ENCODE measurements at regions not wholly inside any gene's neighbourhood (a gene's known extent, or its start where the extent isn't known, plus 50 kb on each side); places are given as distances from the start of the nearest gene placed in this dataset.

GRCh38 chr20:20933142-20933958 lies 172.8 kb downstream of the LINC00237 start:
- DNase-seq (ENCODE audit: low read depth), result no peak

- DNase-seq (ENCODE audit: low read depth), result no peak
Measured at GRCh38 chr20:20932156-20932555, 174.0 kb downstream of the LINC00237 start.

GRCh38 chr20:20931632-20932031 lies 174.5 kb downstream of the LINC00237 start:
- DNase-seq (ENCODE audit: low read depth), result no peak

GRCh38 chr20:20931024-20931423 lies 175.1 kb downstream of the LINC00237 start:
- no peak for DNase-seq (ENCODE audit: low read depth)

GRCh38 chr20:20930500-20930899 lies 175.7 kb downstream of the LINC00237 start:
- DNase-seq (ENCODE audit: low read depth), result no peak

- no peak for DNase-seq (ENCODE audit: low read depth)
Measured at GRCh38 chr20:20929341-20929740, 176.8 kb downstream of the LINC00237 start.

- DNase-seq (ENCODE audit: low read depth), result no peak
Measured at GRCh38 chr20:20926222-20926905, 179.8 kb downstream of the LINC00237 start.

- DNase-seq (ENCODE audit: low read depth), result no peak
Measured at GRCh38 chr20:20920433-20920832, 185.7 kb downstream of the LINC00237 start.

GRCh38 chr20:20915844-20916243 lies 190.3 kb downstream of the LINC00237 start:
- DNase-seq (ENCODE audit: low read depth), result no peak

GRCh38 chr20:20904501-20904831 lies 192.0 kb upstream of the RALGAPA2 start:
- DNase-seq (ENCODE audit: low read depth), result no peak

GRCh38 chr20:20903773-20904500 lies 191.5 kb upstream of the RALGAPA2 start:
- DNase-seq (ENCODE audit: low read depth), result no peak

- DNase-seq (ENCODE audit: low read depth), result no peak
Measured at GRCh38 chr20:20897922-20898321, 185.5 kb upstream of the RALGAPA2 start.

- DNase-seq (ENCODE audit: low read depth), result no peak
Measured at GRCh38 chr20:20897145-20897544, 184.7 kb upstream of the RALGAPA2 start.

GRCh38 chr20:20896606-20897005 lies 184.2 kb upstream of the RALGAPA2 start:
- DNase-seq (ENCODE audit: low read depth), result no peak

- DNase-seq (ENCODE audit: low read depth), result no peak
Measured at GRCh38 chr20:20895537-20895936, 183.1 kb upstream of the RALGAPA2 start.

- no peak for DNase-seq (ENCODE audit: low read depth)
Measured at GRCh38 chr20:20894753-20895152, 182.3 kb upstream of the RALGAPA2 start.

- DNase-seq (ENCODE audit: low read depth), result no peak
Measured at GRCh38 chr20:20894280-20894679, 181.8 kb upstream of the RALGAPA2 start.

- no peak for DNase-seq (ENCODE audit: low read depth)
Measured at GRCh38 chr20:20892328-20892727, 179.9 kb upstream of the RALGAPA2 start.

- DNase-seq (ENCODE audit: low read depth), result no peak
Measured at GRCh38 chr20:20890751-20891150, 178.3 kb upstream of the RALGAPA2 start.

GRCh38 chr20:20888936-20889335 lies 176.5 kb upstream of the RALGAPA2 start:
- no peak for DNase-seq (ENCODE audit: low read depth)

- DNase-seq (ENCODE audit: low read depth), result no peak
Measured at GRCh38 chr20:20888266-20888656, 175.8 kb upstream of the RALGAPA2 start.

GRCh38 chr20:20887593-20888265 lies 175.3 kb upstream of the RALGAPA2 start:
- DNase-seq (ENCODE audit: low read depth), result no peak
